ENCODE measurements at regions not wholly inside any gene's neighbourhood (a gene's known extent, or its start where the extent isn't known, plus 50 kb on each side); places are given as distances from the start of the nearest gene placed in this dataset.
A peak's percentile ranks its signal among the peaks of the same experiment; 100 is the strongest.

GRCh38 chr6:45739058-45739457 lies 276.6 kb downstream of the CLIC5 start:
- DNase-seq = no peak

- no peak for DNase-seq
Observed at GRCh38 chr6:45738057-45738455, 277.6 kb downstream of the CLIC5 start.

GRCh38 chr6:45737331-45738056 lies 278.2 kb downstream of the CLIC5 start:
- no peak for DNase-seq

- no peak for DNase-seq
Observed at GRCh38 chr6:45736134-45736533, 279.5 kb downstream of the CLIC5 start.

- no peak for DNase-seq
Observed at GRCh38 chr6:45732731-45733130, 282.9 kb downstream of the CLIC5 start.

GRCh38 chr6:45730232-45730631 lies 285.4 kb downstream of the CLIC5 start:
- DNase-seq = no peak

- DNase-seq = no peak
Observed at GRCh38 chr6:45728674-45729073, 287.0 kb downstream of the CLIC5 start.

GRCh38 chr6:45727819-45728449 lies 287.7 kb downstream of the CLIC5 start:
- no peak for DNase-seq

- no peak for DNase-seq
Observed at GRCh38 chr6:45727228-45727627, 288.4 kb downstream of the CLIC5 start.

GRCh38 chr6:45726444-45726843 lies 289.2 kb downstream of the CLIC5 start:
- DNase-seq = no peak

- DNase-seq = no peak
Observed at GRCh38 chr6:45724511-45724910, 291.1 kb downstream of the CLIC5 start.

- DNase-seq = no peak
Observed at GRCh38 chr6:45724027-45724426, 291.6 kb downstream of the CLIC5 start.

- no peak for DNase-seq
Observed at GRCh38 chr6:45722876-45723275, 292.8 kb downstream of the CLIC5 start.

GRCh38 chr6:45721665-45722064 lies 294.0 kb downstream of the CLIC5 start:
- no peak for DNase-seq

- DNase-seq = no peak
Observed at GRCh38 chr6:45718871-45719270, 296.8 kb downstream of the CLIC5 start.

GRCh38 chr6:45718131-45718530 lies 297.5 kb downstream of the CLIC5 start:
- no peak for DNase-seq

- DNase-seq = no peak
Observed at GRCh38 chr6:45717715-45718114, 297.9 kb downstream of the CLIC5 start.

- DNase-seq = no peak
Observed at GRCh38 chr6:45717027-45717426, 298.6 kb downstream of the CLIC5 start.

GRCh38 chr6:45715508-45715803 lies 300.2 kb downstream of the CLIC5 start:
- no peak for DNase-seq

GRCh38 chr6:45714741-45715507 lies 300.7 kb downstream of the CLIC5 start:
- DNase-seq = peak; percentile 25 to 36

GRCh38 chr6:45714006-45714730 lies 301.5 kb downstream of the CLIC5 start:
- DNase-seq = no peak

All from activated CD4-positive, alpha-beta T cell treated with anti-CD3 and anti-CD28 coated beads, Interleukin-2, amount 50 U/mL, for 4 hours (primary cell).